Breast epithelium (tissue), 4 donors: ENCODE measurements at regions not wholly inside any gene's neighbourhood (a gene's known extent, or its start where the extent isn't known, plus 50 kb on each side); places are given as distances from the start of the nearest gene placed in this dataset.

Experiments used
- DNase-seq, 2 donors: peaks; one replicate each; pipeline ENCODE4 v3.0.0-alpha.2; 2019; ENCODE audit warnings: low spot score in 2 of 2
- H3K27ac ChIP-seq, 2 donors: fragments of 200-600 bp; sonication (generic) in 1 of 2; one replicate each; pipeline ENCODE4 v1.5.1; 2016 to 2019; ENCODE audit warnings: mild to moderate bottlenecking in 1 of 2
- H3K27me3 ChIP-seq, 2 donors: fragments of 200-600 bp; sonication (generic) in 1 of 2; one replicate each; pipeline versions ENCODE4 v1.5.1 to v1.6.0; 2017 to 2019; ENCODE audit warnings: control low read depth in 1 of 2, mild to moderate bottlenecking in 1 of 2
- H3K36me3 ChIP-seq: fragments of 200-600 bp; one replicate; pipeline ENCODE4 v1.5.1; 2019
- H3K4me1 ChIP-seq, 2 donors: fragments of 200-600 bp; sonication (generic); one replicate each; pipeline ENCODE4 v1.5.1; 2016 to 2019; ENCODE audit warnings: control low read depth in 1 of 2
- H3K4me3 ChIP-seq, 3 donors: fragments of 200-600 bp; sonication (generic); 1 replicate in 2 of 3; 2 replicates in 1 of 3; pipeline ENCODE4 v1.5.1; 2016 to 2019; ENCODE audit warnings: mild to moderate bottlenecking in 3 of 3, moderate library complexity in 2 of 3
- H3K9me3 ChIP-seq, 2 donors: fragments of 200-600 bp; sonication (generic) in 1 of 2; one replicate each; pipeline ENCODE4 v1.5.1; 2016 to 2019; ENCODE audit warnings: control low read depth in 1 of 2
- POLR2A ChIP-seq: fragments of 450-650 bp; IDR thresholded peaks from one replicate; pipeline ENCODE4 v1.6.1; 2016; ENCODE audit warnings: antibody characterized with exemption, mild to moderate bottlenecking, moderate library complexity
- POLR2AphosphoS5 ChIP-seq, 3 donors: sonication (generic); formaldehyde crosslinking; IDR thresholded peaks; one replicate each; pipeline ENCODE4 v1.6.1; 2017; ENCODE audit warnings: antibody characterized with exemption in 3 of 3
- intact Hi-C: fragments of 100-400 bp; cut with DNase I; formaldehyde crosslinking; loops from one replicate; pipeline ENCODE4 v1.15.1; 2023; ENCODE audit warnings: low total_unique reads
- TF ChIP-seq, protein P1 (sequence below), 3 donors: fragments of 450-650 bp; IDR thresholded peaks; one replicate each; pipeline ENCODE4 v1.5.1; 2016 to 2017; ENCODE audit warnings: antibody characterized with exemption in 3 of 3, mild to moderate bottlenecking in 3 of 3, moderate library complexity in 3 of 3

DNA sequence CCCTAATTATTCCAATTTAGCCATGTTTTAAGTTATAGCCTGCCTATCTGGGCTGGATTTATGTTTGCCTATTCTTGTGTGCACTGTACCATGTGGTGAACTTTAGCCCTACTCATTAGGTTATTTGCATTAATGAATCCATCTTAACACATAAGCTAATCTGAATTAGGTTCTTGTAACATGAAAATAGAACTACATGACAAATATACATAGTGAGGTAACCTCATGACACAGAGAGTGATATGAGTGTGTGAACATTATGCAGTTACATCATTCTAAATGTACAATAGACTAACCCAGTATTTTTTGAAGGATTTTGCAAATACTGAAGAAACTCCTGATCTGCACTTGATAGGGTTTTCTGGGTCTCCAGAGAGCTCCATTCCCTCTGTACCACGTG is 733.7 kb upstream of the CITED2 start:
- Histone ChIP-seq H3K4me3 (no peak overlapping the region), H3K27me3 (no peaks in the 10 kb centered on the region), H3K9me3 (no peaks in the 10 kb centered on the region), H3K4me1 (no peaks in the 10 kb centered on the region), H3K36me3 (no peaks in the 10 kb centered on the region), H3K27ac (no peak overlapping the region)
- no peak for DNase-seq
- TF ChIP-seq POLR2AphosphoS5 (IDR thresholded peaks at IDR 0.05) = no peak
- TF ChIP-seq, protein P1, sequence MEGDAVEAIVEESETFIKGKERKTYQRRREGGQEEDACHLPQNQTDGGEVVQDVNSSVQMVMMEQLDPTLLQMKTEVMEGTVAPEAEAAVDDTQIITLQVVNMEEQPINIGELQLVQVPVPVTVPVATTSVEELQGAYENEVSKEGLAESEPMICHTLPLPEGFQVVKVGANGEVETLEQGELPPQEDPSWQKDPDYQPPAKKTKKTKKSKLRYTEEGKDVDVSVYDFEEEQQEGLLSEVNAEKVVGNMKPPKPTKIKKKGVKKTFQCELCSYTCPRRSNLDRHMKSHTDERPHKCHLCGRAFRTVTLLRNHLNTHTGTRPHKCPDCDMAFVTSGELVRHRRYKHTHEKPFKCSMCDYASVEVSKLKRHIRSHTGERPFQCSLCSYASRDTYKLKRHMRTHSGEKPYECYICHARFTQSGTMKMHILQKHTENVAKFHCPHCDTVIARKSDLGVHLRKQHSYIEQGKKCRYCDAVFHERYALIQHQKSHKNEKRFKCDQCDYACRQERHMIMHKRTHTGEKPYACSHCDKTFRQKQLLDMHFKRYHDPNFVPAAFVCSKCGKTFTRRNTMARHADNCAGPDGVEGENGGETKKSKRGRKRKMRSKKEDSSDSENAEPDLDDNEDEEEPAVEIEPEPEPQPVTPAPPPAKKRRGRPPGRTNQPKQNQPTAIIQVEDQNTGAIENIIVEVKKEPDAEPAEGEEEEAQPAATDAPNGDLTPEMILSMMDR (IDR thresholded peaks at IDR 0.05) = no peak
- no peak for TF ChIP-seq POLR2A
- intact Hi-C loops = no loop called here

DNA sequence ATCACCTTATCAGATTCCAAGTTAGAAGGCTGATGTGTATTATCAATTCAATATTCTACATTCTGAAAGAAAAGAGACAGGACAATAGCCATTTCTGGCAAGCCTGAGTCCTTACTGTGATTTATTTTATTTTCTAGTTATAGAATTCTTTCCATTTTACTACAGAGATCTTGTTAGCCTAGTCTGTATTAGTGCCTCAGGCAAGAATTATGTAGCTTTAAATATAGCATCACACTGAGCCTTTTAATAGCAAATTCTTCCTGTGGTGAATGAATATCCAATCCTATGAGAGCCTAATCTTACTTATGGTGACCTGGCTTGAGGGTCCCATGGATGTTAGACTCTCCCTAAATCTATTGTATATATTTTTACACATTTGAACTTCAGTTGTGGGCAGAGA is 732.8 kb upstream of the CITED2 start:
- H3K9me3 ChIP-seq = no peaks in the 10 kb centered on the region
- no peaks in the 10 kb centered on the region for H3K27me3 ChIP-seq
- no peaks in the 10 kb centered on the region for H3K4me1 ChIP-seq
- TF ChIP-seq POLR2AphosphoS5 (IDR thresholded peaks at IDR 0.05) (no peak), POLR2A (no peak)
- TF ChIP-seq, protein P1 (IDR thresholded peaks at IDR 0.05) = no peak
- DNase-seq = no peak
- H3K27ac ChIP-seq = no peak overlapping the region
- intact Hi-C loops = no loop called here
- H3K4me3 ChIP-seq = no peak overlapping the region
- H3K36me3 ChIP-seq = no peaks in the 10 kb centered on the region

DNA sequence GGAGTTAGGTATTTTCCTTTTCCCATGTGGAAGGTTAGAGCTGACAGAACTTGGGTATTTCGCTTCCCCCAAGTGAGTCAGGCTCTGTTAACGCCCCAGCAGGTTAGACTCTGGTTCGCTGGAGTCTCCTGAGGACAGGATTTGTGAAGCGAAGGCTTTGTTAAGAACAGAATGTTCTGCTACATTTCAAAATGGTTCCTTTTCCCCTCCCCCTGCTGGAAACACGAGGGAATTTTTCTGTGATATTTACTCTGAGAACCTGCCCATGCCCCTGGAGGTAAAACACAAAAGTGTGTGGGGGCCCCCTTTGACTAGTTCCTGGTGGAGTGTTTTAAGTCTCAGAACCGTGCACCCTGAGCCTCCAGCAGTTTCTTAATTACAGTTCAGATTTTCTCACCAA is 731.4 kb upstream of the CITED2 start:
- TF ChIP-seq, protein P1 (IDR thresholded peaks at IDR 0.05) = peak in 2 of 3 donors; percentile 23 to 24
- no peak for TF ChIP-seq POLR2AphosphoS5 (IDR thresholded peaks at IDR 0.05)
- H3K9me3 ChIP-seq = no peaks in the 10 kb centered on the region
- no peak overlapping the region for H3K4me3 ChIP-seq
- H3K36me3 ChIP-seq = no peaks in the 10 kb centered on the region
- no peaks in the 10 kb centered on the region for H3K4me1 ChIP-seq
- H3K27me3 ChIP-seq = no peaks in the 10 kb centered on the region
- DNase-seq = no peak
- intact Hi-C loops = no loop called here
- no peak overlapping the region for H3K27ac ChIP-seq

DNA sequence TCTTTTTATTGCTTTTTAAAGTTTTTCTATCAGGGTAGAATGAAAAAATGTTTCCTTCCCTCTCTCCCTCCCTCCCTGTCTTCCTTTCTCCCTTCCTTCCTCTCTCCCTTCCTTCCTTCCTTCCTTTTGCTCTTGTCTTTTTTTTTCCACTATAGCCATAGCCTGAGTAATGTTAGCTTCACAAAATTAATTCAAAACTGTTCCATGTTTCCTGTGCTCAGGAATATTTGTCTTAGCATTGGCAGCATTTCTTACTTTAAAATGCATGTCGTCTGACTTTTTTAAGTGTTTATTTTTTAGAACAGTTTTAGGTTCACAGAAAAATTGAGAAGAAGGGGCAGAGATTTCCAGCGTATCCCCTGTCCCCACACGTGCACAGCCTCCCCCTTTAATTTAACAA is 730.8 kb upstream of the CITED2 start:
- no peaks in the 10 kb centered on the region for H3K27me3 ChIP-seq
- H3K9me3 ChIP-seq = no peaks in the 10 kb centered on the region
- no peak overlapping the region for H3K4me3 ChIP-seq
- H3K27ac ChIP-seq = no peak overlapping the region
- intact Hi-C loops = no loop called here
- TF ChIP-seq, protein P1 (IDR thresholded peaks at IDR 0.05) = no peak
- TF ChIP-seq POLR2AphosphoS5 (IDR thresholded peaks at IDR 0.05) (no peak), POLR2A (no peak)
- no peaks in the 10 kb centered on the region for H3K36me3 ChIP-seq
- no peaks in the 10 kb centered on the region for H3K4me1 ChIP-seq
- no peak for DNase-seq

DNA sequence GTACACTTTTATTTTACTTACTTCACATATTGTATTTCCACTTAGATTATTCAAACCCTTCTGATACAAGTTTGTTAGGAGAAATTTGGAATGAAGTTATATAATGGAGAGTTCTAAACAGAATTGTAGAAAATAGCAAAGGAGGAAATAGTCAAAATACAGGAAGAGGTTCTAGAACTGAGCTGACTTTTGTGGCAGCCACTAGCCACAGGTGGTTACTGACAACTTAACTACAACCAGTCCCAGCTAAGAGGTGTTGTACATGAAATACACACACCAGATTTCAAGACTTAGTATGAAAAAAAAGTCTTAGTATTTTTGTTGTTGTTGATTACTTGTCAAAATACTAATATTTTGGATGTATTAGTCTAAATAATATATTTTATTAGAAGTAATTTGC is 727.4 kb upstream of the CITED2 start:
- no peak overlapping the region for H3K4me3 ChIP-seq
- TF ChIP-seq POLR2A (no peak), POLR2AphosphoS5 (IDR thresholded peaks at IDR 0.05) (no peak)
- TF ChIP-seq, protein P1 (IDR thresholded peaks at IDR 0.05) = no peak
- DNase-seq = no peak
- no peaks in the 10 kb centered on the region for H3K9me3 ChIP-seq
- H3K4me1 ChIP-seq = no peaks in the 10 kb centered on the region
- intact Hi-C loops = loop anchor here (1.0 kb wide), 1 partner anchor 11 kb away; no protein-coding TSS in a partner anchor
- no peaks in the 10 kb centered on the region for H3K36me3 ChIP-seq
- H3K27me3 ChIP-seq = no peaks in the 10 kb centered on the region
- H3K27ac ChIP-seq = no peak overlapping the region
